ENCODE measurements at regions not wholly inside any gene's neighbourhood (a gene's known extent, or its start where the extent isn't known, plus 50 kb on each side); places are given as distances from the start of the nearest gene placed in this dataset.
"Not testable (repeated sequence)": the region's sequence is repeated elsewhere in the genome, so short reads cannot be mapped to it uniquely, and the experiment has no call there.

DNA sequence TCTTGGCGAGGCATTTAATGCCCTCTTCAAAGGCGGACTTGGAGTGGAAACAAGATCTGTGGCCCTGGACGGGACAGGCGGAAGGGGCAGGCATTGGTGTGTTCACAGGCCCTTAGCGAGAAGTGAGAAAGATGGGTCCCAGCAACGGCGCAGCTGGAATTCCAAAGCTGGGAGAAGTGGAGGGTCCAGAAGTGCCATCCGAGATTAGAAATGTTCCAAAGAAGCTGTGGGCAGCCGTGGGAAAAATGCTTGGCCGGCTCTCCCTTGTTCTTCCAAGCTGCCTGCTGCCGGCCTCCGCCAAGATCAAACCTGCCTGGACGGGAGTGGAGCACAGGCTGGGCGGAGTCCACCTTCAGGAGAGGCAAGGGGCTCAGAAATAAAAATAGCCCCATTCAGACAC lies 69.4 kb upstream of the ACTRT2 start:
- H3K9me3 ChIP-seq (ENCODE audit: insufficient read depth, low read depth, low read length), result peaks cover 29% of the 10 kb centered on the region
- no peak overlapping the region for H3K4me3 ChIP-seq (ENCODE audit: low read length)
- no peaks in the 10 kb centered on the region for H3K36me3 ChIP-seq (ENCODE audit: insufficient read depth, low read depth, low read length)
- no peaks in the 10 kb centered on the region for H3K27me3 ChIP-seq (ENCODE audit: insufficient read depth, low read length)
- H3K4me1 ChIP-seq (ENCODE audit: insufficient read depth, low read length), result no peaks in the 10 kb centered on the region
- H3K9ac ChIP-seq (ENCODE audit: low read depth, low read length), result no peak overlapping the region
- no peak overlapping the region for H3K27ac ChIP-seq (ENCODE audit: low read length)

DNA sequence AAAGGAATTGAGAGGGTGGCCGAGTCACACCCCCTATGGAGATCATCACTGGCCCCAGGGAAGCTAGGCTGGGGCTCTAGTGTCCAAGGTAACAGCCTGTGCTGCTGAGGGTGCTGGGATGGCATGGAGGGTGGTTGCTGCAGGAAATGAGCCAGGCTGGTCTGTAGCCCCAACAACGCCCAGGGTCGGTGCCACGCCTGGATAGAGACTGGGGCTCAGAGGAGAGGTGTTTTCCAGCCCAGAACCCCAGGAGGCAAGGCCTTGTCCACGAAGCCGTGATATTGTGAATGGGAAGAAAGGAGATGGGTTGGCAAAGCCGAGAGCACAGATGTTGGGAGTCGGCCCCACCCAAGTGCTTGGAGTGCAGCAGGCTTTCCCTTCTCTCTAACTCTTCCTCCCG lies 68.9 kb upstream of the ACTRT2 start:
- Histone ChIP-seq H3K9ac (ENCODE audit: low read depth, low read length) (no peak overlapping the region), H3K4me1 (ENCODE audit: insufficient read depth, low read length) (no peaks in the 10 kb centered on the region), H3K9me3 (ENCODE audit: insufficient read depth, low read depth, low read length) (peaks cover 33% of the 10 kb centered on the region), H3K4me3 (ENCODE audit: low read length) (no peak overlapping the region), H3K27me3 (ENCODE audit: insufficient read depth, low read length) (no peaks in the 10 kb centered on the region), H3K36me3 (ENCODE audit: insufficient read depth, low read depth, low read length) (no peaks in the 10 kb centered on the region), H3K27ac (ENCODE audit: low read length) (no peak overlapping the region)

GRCh38 chr1:2952992-2953391 lies 68.3 kb upstream of the ACTRT2 start:
- Histone ChIP-seq H3K27ac (ENCODE audit: low read length) (no peak overlapping the region), H3K27me3 (ENCODE audit: insufficient read depth, low read length) (no peaks in the 10 kb centered on the region), H3K4me3 (ENCODE audit: low read length) (no peak overlapping the region), H3K9ac (ENCODE audit: low read depth, low read length) (no peak overlapping the region), H3K9me3 (ENCODE audit: insufficient read depth, low read depth, low read length) (peaks cover 39% of the 10 kb centered on the region), H3K4me1 (ENCODE audit: insufficient read depth, low read length) (no peaks in the 10 kb centered on the region), H3K36me3 (ENCODE audit: insufficient read depth, low read depth, low read length) (no peaks in the 10 kb centered on the region)

DNA sequence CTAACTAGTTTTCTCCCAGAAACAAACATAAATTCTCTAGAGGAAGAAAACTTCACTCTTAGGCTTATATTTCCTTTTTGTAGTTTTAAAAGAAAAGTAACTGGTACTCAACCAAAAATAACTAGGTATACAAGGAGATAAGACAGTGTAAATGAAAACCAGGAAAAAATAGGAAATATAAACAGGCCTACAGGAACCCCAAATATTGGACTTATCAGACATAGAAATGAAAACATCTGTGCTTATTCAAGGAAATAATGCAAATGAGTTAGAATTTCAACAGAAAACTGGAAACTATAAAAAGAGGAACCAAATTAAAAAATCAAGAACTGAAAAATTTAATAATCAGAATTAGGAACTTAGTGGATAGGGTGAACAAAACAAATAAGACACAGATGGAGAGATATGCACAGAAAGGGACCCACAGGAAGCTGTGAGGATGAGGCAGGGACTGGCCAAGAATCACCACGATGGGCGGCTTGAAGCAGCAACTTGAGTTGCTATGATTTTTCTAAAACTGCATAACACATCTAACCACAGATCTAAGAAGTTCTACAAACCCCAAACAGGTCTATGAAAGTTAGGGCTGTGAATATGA lies 67.5 kb upstream of the ACTRT2 start:
- no peak overlapping the region for H3K27ac ChIP-seq (ENCODE audit: low read length)

DNA sequence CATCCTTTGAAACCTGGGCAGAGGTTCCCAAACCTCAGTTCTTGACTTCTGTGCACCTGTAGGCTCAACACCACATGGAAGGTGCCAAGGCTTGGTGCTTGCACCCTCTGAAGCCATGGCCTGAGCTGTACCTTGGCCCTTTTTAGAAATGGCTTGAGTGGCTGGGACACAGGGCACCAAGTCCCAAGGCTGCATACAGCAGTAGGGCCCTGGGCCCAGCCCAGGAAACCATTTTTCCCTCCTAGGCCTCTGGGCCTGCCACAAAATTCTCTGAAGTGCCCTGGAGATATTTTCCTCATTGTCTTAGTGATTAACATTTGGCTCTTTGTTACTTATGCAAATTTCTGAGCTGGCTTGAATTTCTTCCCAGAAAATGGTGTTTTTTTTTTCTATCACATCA lies 65.6 kb upstream of the ACTRT2 start:
- Histone ChIP-seq H3K4me1 (ENCODE audit: insufficient read depth, low read length) (no peaks in the 10 kb centered on the region), H3K9me3 (ENCODE audit: insufficient read depth, low read depth, low read length) (peaks cover 53% of the 10 kb centered on the region)

More for the DNA sequence above, 67.5 kb upstream of the ACTRT2 start:
- Histone ChIP-seq H3K9me3 (ENCODE audit: insufficient read depth, low read depth, low read length) (peaks cover 43% of the 10 kb centered on the region), H3K9ac (ENCODE audit: low read depth, low read length) (no peak overlapping the region), H3K4me1 (ENCODE audit: insufficient read depth, low read length) (no peaks in the 10 kb centered on the region), H3K4me3 (ENCODE audit: low read length) (no peak overlapping the region), H3K27me3 (ENCODE audit: insufficient read depth, low read length) (no peaks in the 10 kb centered on the region), H3K36me3 (ENCODE audit: insufficient read depth, low read depth, low read length) (no peaks in the 10 kb centered on the region)

DNA sequence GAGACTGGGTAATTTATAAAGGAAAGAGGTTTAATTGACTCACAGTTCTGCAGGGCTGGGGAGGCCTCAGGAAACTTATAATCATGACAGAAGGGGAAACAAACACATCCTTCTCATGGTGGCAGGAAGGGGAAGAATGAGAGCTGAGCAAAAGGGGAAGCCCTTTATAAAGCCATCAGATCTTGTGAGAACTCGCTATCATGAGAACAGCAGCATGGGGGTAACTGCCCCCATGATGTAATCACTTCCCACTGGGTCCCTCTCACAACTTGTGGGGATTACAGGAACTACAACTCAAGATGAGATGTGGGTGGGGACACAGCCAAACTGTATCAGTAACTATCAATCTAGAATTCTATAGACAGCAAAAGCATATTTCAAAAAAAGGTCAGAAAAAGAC lies 64.7 kb upstream of the ACTRT2 start:
- Histone ChIP-seq H3K9ac (ENCODE audit: low read depth, low read length) (no peak overlapping the region), H3K4me1 (ENCODE audit: insufficient read depth, low read length) (no peaks in the 10 kb centered on the region), H3K36me3 (ENCODE audit: insufficient read depth, low read depth, low read length) (no peaks in the 10 kb centered on the region), H3K9me3 (ENCODE audit: insufficient read depth, low read depth, low read length) (peaks cover 58% of the 10 kb centered on the region), H3K27ac (ENCODE audit: low read length) (no peak overlapping the region), H3K27me3 (ENCODE audit: insufficient read depth, low read length) (no peaks in the 10 kb centered on the region), H3K4me3 (ENCODE audit: low read length) (no peak overlapping the region)

More for the DNA sequence above, 65.6 kb upstream of the ACTRT2 start:
- H3K27me3 ChIP-seq (ENCODE audit: insufficient read depth, low read length), result no peaks in the 10 kb centered on the region
- no peaks in the 10 kb centered on the region for H3K36me3 ChIP-seq (ENCODE audit: insufficient read depth, low read depth, low read length)
- H3K27ac ChIP-seq (ENCODE audit: low read length), result no peak overlapping the region
- H3K9ac ChIP-seq (ENCODE audit: low read depth, low read length), result no peak overlapping the region
- H3K4me3 ChIP-seq (ENCODE audit: low read length), result no peak overlapping the region

DNA sequence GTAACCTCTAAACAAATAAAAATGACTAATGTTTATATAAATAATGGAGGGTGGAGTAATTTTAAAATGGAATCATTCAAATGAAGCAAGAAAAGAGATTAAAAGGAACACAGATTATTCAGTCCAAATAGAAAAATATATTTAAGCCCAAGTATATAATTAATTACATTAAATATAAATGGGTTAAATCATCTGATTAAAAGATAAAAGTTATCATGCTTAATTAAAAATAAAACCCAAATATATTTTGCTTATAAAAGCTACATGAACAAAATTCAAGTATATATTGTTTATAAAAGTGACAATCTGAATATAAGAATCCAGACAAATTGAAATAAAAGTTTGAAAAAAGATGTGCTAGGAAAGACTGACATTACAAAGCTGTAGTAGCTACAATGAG lies 63.9 kb upstream of the ACTRT2 start:
- Histone ChIP-seq H3K36me3 (ENCODE audit: insufficient read depth, low read depth, low read length) (no peaks in the 10 kb centered on the region), H3K4me3 (ENCODE audit: low read length) (no peak overlapping the region), H3K27ac (ENCODE audit: low read length) (no peak overlapping the region), H3K9me3 (ENCODE audit: insufficient read depth, low read depth, low read length) (peaks cover 61% of the 10 kb centered on the region), H3K4me1 (ENCODE audit: insufficient read depth, low read length) (no peaks in the 10 kb centered on the region), H3K27me3 (ENCODE audit: insufficient read depth, low read length) (no peaks in the 10 kb centered on the region; the same call in 1 of the 2 replicates), H3K9ac (ENCODE audit: low read depth, low read length) (no peak overlapping the region)

DNA sequence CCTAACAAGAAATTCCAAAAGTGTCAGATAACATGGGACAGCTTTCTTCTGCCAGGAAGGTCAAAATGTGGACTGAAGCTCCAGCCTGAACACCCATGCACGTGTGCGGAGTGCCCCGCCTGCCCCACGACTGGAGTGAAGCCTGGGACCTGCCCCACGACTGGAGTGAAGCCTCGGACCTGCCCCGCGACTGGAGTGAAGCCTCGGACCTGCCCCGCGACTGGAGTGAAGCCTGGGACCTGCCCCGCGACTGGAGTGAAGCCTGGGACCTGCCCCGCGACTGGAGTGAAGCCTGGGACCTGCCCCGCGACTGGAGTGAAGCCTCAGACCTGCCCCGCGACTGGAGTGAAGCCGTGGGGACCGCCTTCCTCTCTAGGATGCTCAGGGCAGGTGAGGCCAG lies 61.4 kb upstream of the ACTRT2 start:
- not testable (repeated sequence) for H3K4me3 ChIP-seq (ENCODE audit: low read length)

GRCh38 chr1:2961081-2961480 lies 60.2 kb upstream of the ACTRT2 start:
- Histone ChIP-seq H3K9ac (ENCODE audit: low read depth, low read length) (no peak overlapping the region), H3K27ac (ENCODE audit: low read length) (no peak overlapping the region), H3K36me3 (ENCODE audit: insufficient read depth, low read depth, low read length) (no peaks in the 10 kb centered on the region), H3K27me3 (ENCODE audit: insufficient read depth, low read length) (no peaks in the 10 kb centered on the region; the same call in 1 of the 2 replicates), H3K9me3 (ENCODE audit: insufficient read depth, low read depth, low read length) (peaks cover 58% of the 10 kb centered on the region), H3K4me1 (ENCODE audit: insufficient read depth, low read length) (no peaks in the 10 kb centered on the region), H3K4me3 (ENCODE audit: low read length) (no peak overlapping the region)

More for the DNA sequence above, 61.4 kb upstream of the ACTRT2 start:
- peaks cover 61% of the 10 kb centered on the region for H3K9me3 ChIP-seq (ENCODE audit: insufficient read depth, low read depth, low read length)
- H3K27ac ChIP-seq (ENCODE audit: low read length); H3K27me3 ChIP-seq (ENCODE audit: insufficient read depth, low read length); H3K9ac ChIP-seq (ENCODE audit: low read depth, low read length); H3K4me1 ChIP-seq (ENCODE audit: insufficient read depth, low read length); H3K36me3 ChIP-seq (ENCODE audit: insufficient read depth, low read depth, low read length): not testable (repeated sequence)

- H3K4me1 ChIP-seq (ENCODE audit: insufficient read depth, low read length), result no peaks in the 10 kb centered on the region
- H3K4me3 ChIP-seq (ENCODE audit: low read length), result no peak overlapping the region
- no peaks in the 10 kb centered on the region for H3K36me3 ChIP-seq (ENCODE audit: insufficient read depth, low read depth, low read length)
- no peaks in the 10 kb centered on the region; the same call in 1 of the 2 replicates for H3K27me3 ChIP-seq (ENCODE audit: insufficient read depth, low read length)
- no peak overlapping the region for H3K27ac ChIP-seq (ENCODE audit: low read length)
- H3K9ac ChIP-seq (ENCODE audit: low read depth, low read length), result no peak overlapping the region
- H3K9me3 ChIP-seq (ENCODE audit: insufficient read depth, low read depth, low read length), result peaks cover 53% of the 10 kb centered on the region
These were observed 59.6 kb upstream of the ACTRT2 start for GRCh38 chr1:2961661-2962060.

DNA sequence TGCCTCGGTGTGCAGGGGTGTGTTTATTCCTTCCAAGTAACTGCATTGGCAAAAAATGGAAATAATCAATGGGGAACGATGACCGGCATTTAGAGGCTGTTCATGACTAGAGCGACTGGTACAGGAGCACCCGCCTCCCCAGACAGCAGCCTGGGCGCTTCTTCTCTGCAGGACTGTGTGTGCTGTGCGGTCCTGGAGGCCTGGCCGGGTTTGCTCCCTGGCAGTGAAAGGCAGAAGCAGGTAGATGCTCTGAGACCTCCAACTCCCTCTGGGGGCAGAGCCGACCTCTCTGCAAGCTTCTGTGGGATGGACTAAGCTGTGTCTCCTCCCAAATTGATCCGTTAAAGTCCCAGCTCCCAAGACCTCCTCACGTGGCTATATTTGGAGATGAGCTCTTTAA lies 59.2 kb upstream of the ACTRT2 start:
- Histone ChIP-seq H3K27ac (ENCODE audit: low read length) (no peak overlapping the region), H3K36me3 (ENCODE audit: insufficient read depth, low read depth, low read length) (no peaks in the 10 kb centered on the region), H3K9ac (ENCODE audit: low read depth, low read length) (no peak overlapping the region), H3K4me1 (ENCODE audit: insufficient read depth, low read length) (no peaks in the 10 kb centered on the region), H3K4me3 (ENCODE audit: low read length) (no peak overlapping the region), H3K9me3 (ENCODE audit: insufficient read depth, low read depth, low read length) (peaks cover 49% of the 10 kb centered on the region), H3K27me3 (ENCODE audit: insufficient read depth, low read length) (no peaks in the 10 kb centered on the region; the same call in 1 of the 2 replicates)

DNA sequence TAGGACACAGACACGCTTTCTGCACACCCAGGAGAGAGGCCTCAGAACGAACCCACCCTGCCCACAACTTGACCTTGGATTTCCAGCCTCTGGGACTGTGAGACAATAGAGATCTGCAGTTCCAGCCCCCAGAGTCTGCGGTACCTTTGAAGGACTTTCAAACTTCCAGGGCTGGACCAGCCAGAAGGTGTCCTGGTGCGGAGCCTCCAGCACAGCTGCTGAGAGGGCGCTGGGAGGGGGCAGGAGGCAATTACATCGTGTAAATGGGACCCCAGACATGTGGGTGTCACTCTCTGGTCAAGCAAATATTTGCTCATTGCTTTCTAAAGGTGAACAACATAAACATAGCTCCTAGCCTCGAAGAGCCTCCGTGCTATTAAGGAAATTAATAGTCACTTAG lies 58.7 kb upstream of the ACTRT2 start:
- no peaks in the 10 kb centered on the region; the same call in 1 of the 2 replicates for H3K27me3 ChIP-seq (ENCODE audit: insufficient read depth, low read length)
- H3K27ac ChIP-seq (ENCODE audit: low read length), result no peak overlapping the region
- H3K9ac ChIP-seq (ENCODE audit: low read depth, low read length), result no peak overlapping the region
- no peaks in the 10 kb centered on the region for H3K36me3 ChIP-seq (ENCODE audit: insufficient read depth, low read depth, low read length)
- peaks cover 45% of the 10 kb centered on the region for H3K9me3 ChIP-seq (ENCODE audit: insufficient read depth, low read depth, low read length)
- H3K4me3 ChIP-seq (ENCODE audit: low read length), result no peak overlapping the region
- H3K4me1 ChIP-seq (ENCODE audit: insufficient read depth, low read length), result no peaks in the 10 kb centered on the region
